HepG2 (cell line): ENCODE measurements at regions not wholly inside any gene's neighbourhood (a gene's known extent, or its start where the extent isn't known, plus 50 kb on each side); places are given as distances from the start of the nearest gene placed in this dataset.

ENCODE experiments used
- RCOR2 ChIP-seq: IDR thresholded peaks from 2 replicates; pipeline ENCODE4 v1.6.1; 2016; ENCODE audit warnings: missing biosample characterization, missing genetic modification reagents
- SMAD1 ChIP-seq: sonication (generic); formaldehyde crosslinking; IDR thresholded peaks from 2 replicates; pipeline ENCODE4 v1.4.0; 2020; ENCODE audit warnings: missing genetic modification reagents, low read depth, mild to moderate bottlenecking, borderline replicate concordance
- ZNF121 ChIP-seq: sonication (generic); formaldehyde crosslinking; IDR thresholded peaks from 2 replicates; pipeline ENCODE4 v1.5.0; 2020; ENCODE audit warnings: mild to moderate bottlenecking, missing genetic modification reagents
- ZNF224 ChIP-seq: sonication (generic); formaldehyde crosslinking; IDR thresholded peaks from 2 replicates; pipeline ENCODE4 v1.5.0; 2020; ENCODE audit warnings: mild to moderate bottlenecking, missing genetic modification reagents
- ZNF281 ChIP-seq: sonication (generic); formaldehyde crosslinking; IDR thresholded peaks from 2 replicates; pipeline ENCODE4 v1.4.0; 2020; ENCODE audit warnings: missing genetic modification reagents, borderline replicate concordance
- ZNF33B ChIP-seq: sonication (generic); formaldehyde crosslinking; IDR thresholded peaks from 2 replicates; pipeline ENCODE4 v1.5.1; 2020; ENCODE audit warnings: mild to moderate bottlenecking, missing genetic modification reagents
- ZNF574 ChIP-seq: sonication (generic); formaldehyde crosslinking; IDR thresholded peaks from 2 replicates; pipeline ENCODE4 v1.4.0; 2020; ENCODE audit warnings: missing genetic modification reagents

GRCh38 chr20:50456452-50457324 lies 53.5 kb upstream of the PTPN1 start (continued):
- TF ChIP-seq ZNF281 (CRISPR knock-in tag) = no peak
- peak; percentile 94; the same call in 1 of the 2 replicates for TF ChIP-seq RCOR2
- TF ChIP-seq ZNF121 (CRISPR knock-in tag) = no peak
- 0 out of 2 replicates have a peak, but pooled peaks have one; percentile 26 for TF ChIP-seq ZNF574 (CRISPR knock-in tag)
- no peak; the same call in 1 of the 2 replicates for TF ChIP-seq ZNF33B
- TF ChIP-seq ZNF224 (CRISPR knock-in tag) = peak; percentile 49; the same call in 1 of the 2 replicates
- TF ChIP-seq SMAD1 (CRISPR knock-in tag) = no peak
